ENCODE measurements at regions not wholly inside any gene's neighbourhood (a gene's known extent, or its start where the extent isn't known, plus 50 kb on each side); places are given as distances from the start of the nearest gene placed in this dataset.

DNA sequence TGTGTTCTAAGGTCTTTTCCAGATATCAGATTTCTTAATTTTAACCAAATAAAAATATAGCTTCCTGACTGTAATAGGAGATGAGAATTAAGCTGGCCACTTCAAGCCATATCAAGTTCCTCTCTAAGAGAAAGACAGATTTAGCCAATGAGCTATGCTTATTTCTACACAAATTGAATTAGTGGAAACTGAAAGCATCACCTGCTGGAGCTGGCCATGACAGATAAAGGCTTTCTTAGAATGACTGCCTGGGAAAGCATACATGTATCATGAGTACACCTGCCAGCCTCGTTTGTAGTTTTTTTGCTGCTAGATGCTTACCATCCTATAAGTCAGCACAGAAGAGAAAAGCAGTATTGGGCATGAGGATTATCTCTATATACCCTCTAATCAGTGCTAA, 53.5 kb upstream of the DBX1 start:
- Histone ChIP-seq H3K36me3 (no peaks in the 10 kb centered on the region), H3K9me3 (no peaks in the 10 kb centered on the region), H3K27ac (no peak overlapping the region), H3K4me3 (no peak overlapping the region), H3K27me3 (no peaks in the 10 kb centered on the region), H3K4me1 (no peaks in the 10 kb centered on the region)
- intact Hi-C loops (cut with DNase I; ENCODE audit: low total_unique reads) (no loop called here), in situ Hi-C loops (cut with MboI; ENCODE audit: low sequenced_read_pairs in 4 of 4) (no loop called here)
- ATAC-seq, result no peak
- DNase-seq, result no peak
- TF ChIP-seq, protein P1, sequence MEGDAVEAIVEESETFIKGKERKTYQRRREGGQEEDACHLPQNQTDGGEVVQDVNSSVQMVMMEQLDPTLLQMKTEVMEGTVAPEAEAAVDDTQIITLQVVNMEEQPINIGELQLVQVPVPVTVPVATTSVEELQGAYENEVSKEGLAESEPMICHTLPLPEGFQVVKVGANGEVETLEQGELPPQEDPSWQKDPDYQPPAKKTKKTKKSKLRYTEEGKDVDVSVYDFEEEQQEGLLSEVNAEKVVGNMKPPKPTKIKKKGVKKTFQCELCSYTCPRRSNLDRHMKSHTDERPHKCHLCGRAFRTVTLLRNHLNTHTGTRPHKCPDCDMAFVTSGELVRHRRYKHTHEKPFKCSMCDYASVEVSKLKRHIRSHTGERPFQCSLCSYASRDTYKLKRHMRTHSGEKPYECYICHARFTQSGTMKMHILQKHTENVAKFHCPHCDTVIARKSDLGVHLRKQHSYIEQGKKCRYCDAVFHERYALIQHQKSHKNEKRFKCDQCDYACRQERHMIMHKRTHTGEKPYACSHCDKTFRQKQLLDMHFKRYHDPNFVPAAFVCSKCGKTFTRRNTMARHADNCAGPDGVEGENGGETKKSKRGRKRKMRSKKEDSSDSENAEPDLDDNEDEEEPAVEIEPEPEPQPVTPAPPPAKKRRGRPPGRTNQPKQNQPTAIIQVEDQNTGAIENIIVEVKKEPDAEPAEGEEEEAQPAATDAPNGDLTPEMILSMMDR (IDR thresholded peaks at IDR 0.05 in 4 of 5, conservative IDR thresholded peaks at IDR 0.05 in 1 of 5), result no peak
- no peak for TF ChIP-seq POLR2A (IDR thresholded peaks at IDR 0.05)

DNA sequence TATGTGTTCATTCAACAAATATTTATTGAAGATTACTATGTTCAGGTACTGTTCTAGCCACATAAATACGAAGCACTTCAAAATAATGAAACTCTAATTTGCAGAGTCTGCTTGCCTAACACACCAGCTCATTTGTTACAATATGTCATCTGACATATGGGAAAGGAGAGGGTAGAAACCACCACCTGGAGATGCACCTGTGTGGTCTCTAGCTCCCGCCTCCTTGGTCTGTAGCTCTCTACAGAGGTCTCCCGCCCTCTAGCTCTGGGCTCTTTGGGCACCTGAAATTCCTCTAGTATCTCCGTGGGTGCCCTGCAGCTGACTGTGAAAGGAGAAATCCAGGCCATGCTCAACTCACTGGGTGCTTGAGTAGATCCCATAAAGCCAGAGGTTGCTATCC, 51.4 kb upstream of the DBX1 start:
- in situ Hi-C loops (cut with MboI; ENCODE audit: low sequenced_read_pairs in 4 of 4), result no loop called here
- DNase-seq (no peak), ATAC-seq (no peak)
- Histone ChIP-seq H3K4me3 (no peak overlapping the region), H3K27me3 (peaks cover 0 to 3% (median 0%) of the 10 kb centered on the region in 3 donors), H3K9me3 (no peaks in the 10 kb centered on the region), H3K27ac (no peak overlapping the region), H3K36me3 (no peaks in the 10 kb centered on the region), H3K4me1 (no peaks in the 10 kb centered on the region)
- intact Hi-C loops (cut with DNase I; ENCODE audit: low total_unique reads), result no loop called here
- TF ChIP-seq, protein P1 (IDR thresholded peaks at IDR 0.05 in 4 of 5, conservative IDR thresholded peaks at IDR 0.05 in 1 of 5), result no peak
- TF ChIP-seq POLR2A (IDR thresholded peaks at IDR 0.05), result no peak

All from gastrocnemius medialis (tissue), 4 donors.